HepG2 (cell line): ENCODE measurements at regions not wholly inside any gene's neighbourhood (a gene's known extent, or its start where the extent isn't known, plus 50 kb on each side); places are given as distances from the start of the nearest gene placed in this dataset.

Experiments used
- PATZ1 ChIP-seq: sonication (generic); formaldehyde crosslinking; IDR thresholded peaks from 2 replicates; pipeline ENCODE4 v1.4.0; 2020; ENCODE audit warnings: missing genetic modification reagents
- RAD21 ChIP-seq: fragments of 450-650 bp; formaldehyde crosslinking; IDR thresholded peaks from 2 replicates; pipeline ENCODE4 v1.5.0; 2020; ENCODE audit warnings: mild to moderate bottlenecking
- ZBTB43 ChIP-seq: sonication (generic); formaldehyde crosslinking; conservative IDR thresholded peaks from 2 replicates; pipeline ENCODE4 v1.4.0; 2020; ENCODE audit warnings: missing genetic modification reagents

GRCh38 chr6:66189915-66190314 lies 482.9 kb upstream of the EYS start:
- no peak for TF ChIP-seq ZBTB43 (CRISPR knock-in tag)
- no peak for TF ChIP-seq PATZ1 (CRISPR knock-in tag)
- TF ChIP-seq RAD21, result no peak
